Mesothelial cell of epicardium (in vitro differentiated cells): ENCODE measurements at regions not wholly inside any gene's neighbourhood (a gene's known extent, or its start where the extent isn't known, plus 50 kb on each side); places are given as distances from the start of the nearest gene placed in this dataset.

Experiments
- DNase-seq, 2 experiments: peaks; one replicate each; pipeline ENCODE4 v3.0.0; 2021; ENCODE audit warnings: low spot score in 2 of 2; ENCODE audit not compliant: unreplicated experiment in 2 of 2
- H3K27ac Mint-ChIP-seq: 2 replicates; pipeline ENCODE4 v1.8.0; 2021; ENCODE audit warnings: mixed read lengths
- H3K27me3 Mint-ChIP-seq: 2 replicates; pipeline ENCODE4 v1.8.0; 2021; ENCODE audit warnings: low read depth, mixed read lengths
- H3K36me3 Mint-ChIP-seq: 2 replicates; pipeline ENCODE4 v1.8.0; 2021; ENCODE audit warnings: mixed read lengths
- H3K4me1 Mint-ChIP-seq: 2 replicates; pipeline ENCODE4 v1.8.0; 2021; ENCODE audit warnings: mixed read lengths
- H3K4me3 Mint-ChIP-seq: 2 replicates; pipeline ENCODE4 v1.8.0; 2021; ENCODE audit warnings: mild to moderate bottlenecking, moderate library complexity, mixed read lengths
- H3K9me3 Mint-ChIP-seq: 2 replicates; pipeline ENCODE4 v1.8.0; 2021; ENCODE audit warnings: mixed read lengths
- CTCF ChIP-seq: fragments of 200-600 bp; sonication (generic); IDR thresholded peaks from one replicate; pipeline ENCODE4 v1.5.0; 2021; ENCODE audit warnings: antibody characterized with exemption; ENCODE audit not compliant: unreplicated experiment

GRCh38 chr18:54742659-54743604 is 85.3 kb upstream of the RAB27B start:
- H3K9me3 Mint-ChIP-seq = peaks cover 3% of the 10 kb centered on the region
- no peaks in the 10 kb centered on the region for H3K36me3 Mint-ChIP-seq
- H3K27ac Mint-ChIP-seq = no peak overlapping the region
- no peak for DNase-seq
- H3K27me3 Mint-ChIP-seq = peaks cover 2% of the 10 kb centered on the region
- no peak overlapping the region for H3K4me3 Mint-ChIP-seq
- no peak for TF ChIP-seq CTCF
- H3K4me1 Mint-ChIP-seq = no peaks in the 10 kb centered on the region

DNA sequence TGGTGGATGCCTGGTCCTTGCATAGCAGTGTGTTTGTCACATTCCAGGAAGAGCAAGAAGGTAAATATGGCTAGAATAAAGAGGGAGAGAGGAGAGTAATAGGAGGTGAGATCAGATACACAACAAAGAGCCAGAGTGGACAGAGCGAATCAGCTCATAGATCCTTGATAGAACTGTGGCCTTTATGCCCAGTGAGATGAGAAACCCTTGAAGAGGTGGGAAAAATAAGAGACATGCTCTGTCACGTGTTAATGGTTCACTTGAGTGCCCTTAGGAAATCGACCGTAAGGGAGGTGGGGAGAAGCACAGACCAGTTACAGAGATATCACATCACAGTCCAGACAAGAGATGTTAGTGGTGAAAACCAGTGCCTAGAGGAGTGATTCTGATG is 84.7 kb upstream of the RAB27B start:
- no peaks in the 10 kb centered on the region for H3K4me1 Mint-ChIP-seq
- peaks cover 4% of the 10 kb centered on the region for H3K27me3 Mint-ChIP-seq
- no peak for DNase-seq
- TF ChIP-seq CTCF = no peak
- no peaks in the 10 kb centered on the region for H3K36me3 Mint-ChIP-seq
- H3K27ac Mint-ChIP-seq = no peak overlapping the region
- H3K4me3 Mint-ChIP-seq = no peak overlapping the region
- H3K9me3 Mint-ChIP-seq = no peaks in the 10 kb centered on the region

- Mint-ChIP-seq H3K9me3 (no peaks in the 10 kb centered on the region), H3K4me1 (no peaks in the 10 kb centered on the region), H3K36me3 (no peaks in the 10 kb centered on the region), H3K27me3 (peaks cover 26% of the 10 kb centered on the region), H3K27ac (no peak overlapping the region), H3K4me3 (no peak overlapping the region)
- DNase-seq = no peak
- no peak for TF ChIP-seq CTCF
Observed at GRCh38 chr18:54749291-54749690, 79.0 kb upstream of the RAB27B start.

- Mint-ChIP-seq H3K36me3 (no peaks in the 10 kb centered on the region), H3K4me1 (no peaks in the 10 kb centered on the region), H3K27me3 (peaks cover 26% of the 10 kb centered on the region), H3K4me3 (no peak overlapping the region), H3K9me3 (no peaks in the 10 kb centered on the region), H3K27ac (no peak overlapping the region)
- no peak for TF ChIP-seq CTCF
- DNase-seq = no peak
Observed at GRCh38 chr18:54750350-54750749, 77.9 kb upstream of the RAB27B start.

GRCh38 chr18:54752185-54752584 is 76.1 kb upstream of the RAB27B start:
- H3K27me3 Mint-ChIP-seq = peaks cover 26% of the 10 kb centered on the region
- no peaks in the 10 kb centered on the region for H3K36me3 Mint-ChIP-seq
- no peak for DNase-seq
- TF ChIP-seq CTCF = no peak
- H3K4me3 Mint-ChIP-seq = no peak overlapping the region
- H3K4me1 Mint-ChIP-seq = no peaks in the 10 kb centered on the region
- H3K27ac Mint-ChIP-seq = no peak overlapping the region
- H3K9me3 Mint-ChIP-seq = no peaks in the 10 kb centered on the region
